Gastroesophageal sphincter (tissue), 3 donors: ENCODE measurements at regions not wholly inside any gene's neighbourhood (a gene's known extent, or its start where the extent isn't known, plus 50 kb on each side); places are given as distances from the start of the nearest gene placed in this dataset.

ENCODE experiments used
- CTCF ChIP-seq, 4 experiments: fragments of 200-600 bp in 2 of 4; fragments of 450-650 bp in 2 of 4; sonication (generic) in 1 of 4; IDR thresholded peaks; one replicate each; pipeline ENCODE4 v1.5.1; 2017 to 2019; ENCODE audit warnings: antibody characterized with exemption in 4 of 4, mild to moderate bottlenecking in 2 of 4, moderate library complexity in 2 of 4
- EP300 ChIP-seq: sonication (generic); formaldehyde crosslinking; IDR thresholded peaks from one replicate; pipeline ENCODE4 v1.6.1; 2017; ENCODE audit warnings: antibody characterized with exemption, mild to moderate bottlenecking
- POLR2A ChIP-seq, 2 donors: fragments of 450-650 bp; IDR thresholded peaks; one replicate each; pipeline ENCODE4 v1.6.1; 2017; ENCODE audit warnings: antibody characterized with exemption in 2 of 2, mild to moderate bottlenecking in 2 of 2, moderate library complexity in 1 of 2
- POLR2AphosphoS5 ChIP-seq: sonication (generic); formaldehyde crosslinking; IDR thresholded peaks from one replicate; pipeline ENCODE4 v1.6.1; 2017; ENCODE audit warnings: antibody characterized with exemption

DNA sequence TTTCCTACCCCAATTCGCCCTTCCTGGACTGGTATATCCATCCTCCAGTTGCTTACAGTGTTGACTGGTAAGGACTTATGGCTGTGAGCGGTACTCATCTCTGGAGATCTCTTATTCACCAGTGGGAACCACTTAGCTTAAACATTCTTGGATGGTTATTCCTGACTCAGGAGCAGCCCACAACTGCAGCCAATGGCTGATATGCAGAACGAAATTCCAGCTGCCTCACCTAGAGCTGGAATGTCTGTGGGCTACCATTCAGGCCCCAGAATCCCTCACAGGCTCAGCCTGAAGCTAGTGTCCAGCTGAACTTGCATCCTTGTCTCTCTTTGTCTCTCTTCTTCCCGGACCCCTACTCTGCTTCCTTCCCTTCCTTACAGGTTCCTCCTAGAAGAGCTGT is 138.9 kb upstream of the SMIM31 start:
- TF ChIP-seq CTCF (IDR thresholded peaks at IDR 0.05): no peak
- TF ChIP-seq POLR2A (IDR thresholded peaks at IDR 0.05): no peak
- no peak for TF ChIP-seq POLR2AphosphoS5
- no peak for TF ChIP-seq EP300
